ENCODE measurements at regions not wholly inside any gene's neighbourhood (a gene's known extent, or its start where the extent isn't known, plus 50 kb on each side); places are given as distances from the start of the nearest gene placed in this dataset.

DNA sequence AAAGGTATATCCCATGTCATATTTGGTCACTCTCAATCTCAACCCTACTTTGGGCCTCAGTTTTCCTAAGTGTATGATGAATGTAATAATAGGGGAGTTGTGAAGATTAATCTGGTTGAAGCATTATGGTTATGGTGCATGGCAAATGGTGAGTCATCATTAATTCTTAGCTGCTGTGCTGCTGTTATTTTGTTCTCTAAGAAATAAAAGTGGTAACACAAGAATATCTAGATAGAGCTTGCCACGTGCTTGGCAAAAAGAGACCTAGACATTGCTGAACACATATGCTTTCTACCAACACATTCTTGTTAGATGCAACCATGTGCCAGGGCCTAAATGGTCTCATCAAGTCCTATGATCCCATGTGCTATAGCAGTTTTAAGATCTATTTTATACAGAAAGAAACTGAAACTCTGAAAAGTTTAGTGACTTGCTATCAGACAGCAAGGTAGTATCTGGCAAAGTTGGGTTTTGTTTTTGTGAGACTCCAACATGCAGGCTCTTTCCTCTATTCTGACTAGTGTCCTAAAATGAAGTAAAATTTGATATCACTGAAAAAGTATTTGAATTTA lies 699.9 kb upstream of the MEF2C start:
- TF ChIP-seq CTCF (IDR thresholded peaks at IDR 0.05; ENCODE audit: insufficient read depth, low read length) (no peak), POLR2AphosphoS5 (IDR thresholded peaks at IDR 0.05; ENCODE audit: low read depth) (no peak), GABPA (IDR thresholded peaks at IDR 0.05; ENCODE audit: low read depth) (no peak), SPI1 (IDR thresholded peaks at IDR 0.05; ENCODE audit: borderline replicate concordance, low read depth) (no peak)
- TF ChIP-seq, protein P1, sequence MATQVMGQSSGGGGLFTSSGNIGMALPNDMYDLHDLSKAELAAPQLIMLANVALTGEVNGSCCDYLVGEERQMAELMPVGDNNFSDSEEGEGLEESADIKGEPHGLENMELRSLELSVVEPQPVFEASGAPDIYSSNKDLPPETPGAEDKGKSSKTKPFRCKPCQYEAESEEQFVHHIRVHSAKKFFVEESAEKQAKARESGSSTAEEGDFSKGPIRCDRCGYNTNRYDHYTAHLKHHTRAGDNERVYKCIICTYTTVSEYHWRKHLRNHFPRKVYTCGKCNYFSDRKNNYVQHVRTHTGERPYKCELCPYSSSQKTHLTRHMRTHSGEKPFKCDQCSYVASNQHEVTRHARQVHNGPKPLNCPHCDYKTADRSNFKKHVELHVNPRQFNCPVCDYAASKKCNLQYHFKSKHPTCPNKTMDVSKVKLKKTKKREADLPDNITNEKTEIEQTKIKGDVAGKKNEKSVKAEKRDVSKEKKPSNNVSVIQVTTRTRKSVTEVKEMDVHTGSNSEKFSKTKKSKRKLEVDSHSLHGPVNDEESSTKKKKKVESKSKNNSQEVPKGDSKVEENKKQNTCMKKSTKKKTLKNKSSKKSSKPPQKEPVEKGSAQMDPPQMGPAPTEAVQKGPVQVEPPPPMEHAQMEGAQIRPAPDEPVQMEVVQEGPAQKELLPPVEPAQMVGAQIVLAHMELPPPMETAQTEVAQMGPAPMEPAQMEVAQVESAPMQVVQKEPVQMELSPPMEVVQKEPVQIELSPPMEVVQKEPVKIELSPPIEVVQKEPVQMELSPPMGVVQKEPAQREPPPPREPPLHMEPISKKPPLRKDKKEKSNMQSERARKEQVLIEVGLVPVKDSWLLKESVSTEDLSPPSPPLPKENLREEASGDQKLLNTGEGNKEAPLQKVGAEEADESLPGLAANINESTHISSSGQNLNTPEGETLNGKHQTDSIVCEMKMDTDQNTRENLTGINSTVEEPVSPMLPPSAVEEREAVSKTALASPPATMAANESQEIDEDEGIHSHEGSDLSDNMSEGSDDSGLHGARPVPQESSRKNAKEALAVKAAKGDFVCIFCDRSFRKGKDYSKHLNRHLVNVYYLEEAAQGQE (IDR thresholded peaks at IDR 0.05; ENCODE audit: insufficient replicate concordance, low read depth): no peak
- H3K27me3 ChIP-seq (ENCODE audit: insufficient read depth, poor library complexity, severe bottlenecking): no peaks in the 10 kb centered on the region
- no peak overlapping the region for H3K27ac ChIP-seq (replicated peaks)
- no peak for DNase-seq (ENCODE audit: low read depth in 1 of 2, low spot score in 1 of 2)
- no peak overlapping the region for H3K4me3 ChIP-seq (replicated peaks; ENCODE audit: insufficient read depth, low read length)

DNA sequence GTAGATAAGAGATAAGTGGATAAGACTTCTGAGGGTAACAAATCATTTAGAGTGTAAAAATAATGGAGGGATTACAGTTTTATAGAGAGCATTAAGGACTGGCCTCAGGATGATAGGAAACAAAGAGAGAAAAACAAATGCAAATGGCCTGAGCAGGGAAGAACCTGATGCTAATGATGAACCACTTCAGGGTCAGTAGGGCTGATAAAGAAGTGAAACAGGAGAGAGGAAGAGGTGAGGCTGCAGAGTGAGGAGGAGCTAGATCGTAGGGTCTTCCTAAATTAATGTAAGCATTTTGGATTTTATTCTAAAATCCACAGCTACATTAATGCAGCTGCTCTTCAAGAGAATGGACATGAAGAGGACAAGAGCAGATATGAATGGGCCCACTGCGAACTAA lies 698.0 kb upstream of the MEF2C start:
- TF ChIP-seq GABPA (IDR thresholded peaks at IDR 0.05; ENCODE audit: low read depth): no peak
- TF ChIP-seq, protein P1 (IDR thresholded peaks at IDR 0.05; ENCODE audit: insufficient replicate concordance, low read depth): no peak
- TF ChIP-seq POLR2AphosphoS5 (IDR thresholded peaks at IDR 0.05; ENCODE audit: low read depth): no peak
- no peak for TF ChIP-seq SPI1 (IDR thresholded peaks at IDR 0.05; ENCODE audit: borderline replicate concordance, low read depth)
- TF ChIP-seq CTCF (IDR thresholded peaks at IDR 0.05; ENCODE audit: insufficient read depth, low read length): no peak
- Histone ChIP-seq H3K27me3 (ENCODE audit: insufficient read depth, poor library complexity, severe bottlenecking) (no peaks in the 10 kb centered on the region), H3K4me3 (replicated peaks; ENCODE audit: insufficient read depth, low read length) (no peak overlapping the region), H3K27ac (replicated peaks) (no peak overlapping the region)
- DNase-seq (ENCODE audit: low read depth in 1 of 2, low spot score in 1 of 2): no peak

DNA sequence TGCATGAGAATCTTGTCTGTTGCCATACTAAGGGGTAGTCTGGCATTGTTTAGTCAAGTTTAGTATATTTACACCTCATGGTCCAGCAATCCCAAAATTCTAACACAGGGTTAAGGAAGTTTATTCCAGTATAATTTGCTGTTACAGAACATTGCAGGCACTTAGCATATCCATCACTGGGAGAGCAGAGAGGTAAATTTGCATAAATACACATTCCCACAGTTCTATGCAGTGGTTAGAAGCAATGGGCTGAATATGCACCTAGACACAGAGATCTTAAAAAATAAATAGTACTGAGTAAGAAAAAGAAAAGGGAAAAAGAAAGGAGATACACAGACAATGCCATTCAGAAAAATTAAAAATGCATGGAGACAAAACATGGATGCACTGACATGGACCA lies 692.3 kb upstream of the MEF2C start:
- H3K27me3 ChIP-seq (ENCODE audit: insufficient read depth, poor library complexity, severe bottlenecking): no peaks in the 10 kb centered on the region
- DNase-seq (ENCODE audit: low read depth in 1 of 2, low spot score in 1 of 2): no peak
- H3K4me3 ChIP-seq (replicated peaks; ENCODE audit: insufficient read depth, low read length): no peak overlapping the region
- TF ChIP-seq POLR2AphosphoS5 (IDR thresholded peaks at IDR 0.05; ENCODE audit: low read depth): no peak
- TF ChIP-seq CTCF (IDR thresholded peaks at IDR 0.05; ENCODE audit: insufficient read depth, low read length): no peak
- TF ChIP-seq, protein P1 (IDR thresholded peaks at IDR 0.05; ENCODE audit: insufficient replicate concordance, low read depth): no peak
- TF ChIP-seq SPI1 (IDR thresholded peaks at IDR 0.05; ENCODE audit: borderline replicate concordance, low read depth): no peak
- no peak for TF ChIP-seq GABPA (IDR thresholded peaks at IDR 0.05; ENCODE audit: low read depth)
- H3K27ac ChIP-seq (replicated peaks): no peak overlapping the region
